Esophagus squamous epithelium (tissue), 4 donors: ENCODE measurements at regions not wholly inside any gene's neighbourhood (a gene's known extent, or its start where the extent isn't known, plus 50 kb on each side); places are given as distances from the start of the nearest gene placed in this dataset.

ENCODE experiments used
- CTCF ChIP-seq, 6 experiments: fragments of 450-650 bp in 4 of 6; fragments of 200-600 bp in 2 of 6; sonication (generic) in 2 of 6; IDR thresholded peaks; one replicate each; pipeline ENCODE4 v1.5.1; 2016 to 2019; ENCODE audit warnings: antibody characterized with exemption in 6 of 6, mild to moderate bottlenecking in 4 of 6, moderate library complexity in 4 of 6
- POLR2A ChIP-seq, 4 donors: fragments of 450-650 bp; IDR thresholded peaks; one replicate each; pipeline ENCODE4 v1.6.1; 2017; ENCODE audit warnings: antibody characterized with exemption in 4 of 4, mild to moderate bottlenecking in 4 of 4, moderate library complexity in 3 of 4

DNA sequence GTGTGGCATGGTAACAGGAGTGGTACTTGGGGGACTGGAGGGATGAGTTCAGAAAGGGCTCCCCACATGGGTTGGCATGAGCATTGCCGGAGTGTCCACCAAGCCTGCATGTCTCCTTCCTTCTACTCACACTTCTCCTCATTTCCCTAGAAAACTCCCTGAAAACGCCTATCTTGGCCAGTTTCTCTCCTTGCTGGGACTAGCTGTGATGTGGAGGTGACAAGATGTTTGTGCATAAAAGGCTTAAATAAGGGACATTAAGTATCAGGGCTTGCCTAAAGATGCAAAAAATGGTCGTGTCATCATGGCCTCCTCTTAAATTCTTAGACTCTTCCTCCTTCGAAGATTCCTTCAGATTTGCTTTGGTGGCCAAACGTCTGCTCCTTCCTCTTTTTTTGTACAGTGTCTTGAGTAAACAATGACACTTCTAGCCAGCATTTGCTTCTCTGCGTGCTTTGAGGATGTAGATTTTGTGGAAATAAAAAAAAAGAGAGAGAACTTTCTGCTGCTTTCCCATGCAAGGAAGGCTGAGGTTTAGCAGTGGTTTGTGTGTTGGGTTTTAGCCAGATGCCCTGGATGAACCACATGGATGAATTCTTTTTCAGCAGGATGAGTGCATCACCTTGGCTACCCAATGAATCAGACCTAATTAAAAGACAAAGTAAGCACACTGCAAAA lies 239.1 kb upstream of the IRF2BP2 start:
- TF ChIP-seq POLR2A (IDR thresholded peaks at IDR 0.05) (no peak), CTCF (IDR thresholded peaks at IDR 0.05) (no peak)
